GM23338 (cell line): ENCODE measurements at regions not wholly inside any gene's neighbourhood (a gene's known extent, or its start where the extent isn't known, plus 50 kb on each side); places are given as distances from the start of the nearest gene placed in this dataset.

Source experiments
- ATAC-seq: fragments of 200-7000 bp; cut with Tn5 transposase; 3 replicates; pipeline ENCODE4 v1.9.1; 2020
- DNase-seq: peaks from one replicate; pipeline ENCODE4 v3.0.0-alpha.2; 2015; ENCODE audit warnings: low spot score
- H2AFZ ChIP-seq: fragments of 200-600 bp; sonication (generic); 2 replicates; pipeline ENCODE4 v1.8.0; 2016; ENCODE audit warnings: antibody characterized with exemption, mild to moderate bottlenecking, moderate library complexity
- H3F3A ChIP-seq: fragments of 200-600 bp; sonication (generic); replicated peaks from 2 replicates; pipeline ENCODE4 v1.8.0; 2017; ENCODE audit warnings: antibody characterized with exemption, mixed run types, low read depth
- H3K27ac ChIP-seq: fragments of 200-600 bp; sonication (generic); 2 replicates; pipeline ENCODE4 v1.6.1; 2016; ENCODE audit warnings: low read depth
- H3K27me3 ChIP-seq: fragments of 200-600 bp; sonication (generic); 2 replicates; pipeline ENCODE4 v1.8.0; 2016; ENCODE audit warnings: mild to moderate bottlenecking, mixed run types, moderate library complexity; ENCODE audit not compliant: insufficient read depth
- H3K36me3 ChIP-seq: fragments of 200-600 bp; sonication (generic); 2 replicates; pipeline ENCODE4 v1.8.0; 2016; ENCODE audit warnings: mild to moderate bottlenecking; ENCODE audit not compliant: insufficient read depth
- H3K4me1 ChIP-seq: fragments of 200-600 bp; sonication (generic); 2 replicates; pipeline ENCODE4 v1.8.0; 2016; ENCODE audit warnings: mild to moderate bottlenecking, moderate library complexity; ENCODE audit not compliant: insufficient read depth
- H3K4me2 ChIP-seq: fragments of 200-600 bp; sonication (generic); 2 replicates; pipeline ENCODE4 v1.7.1; 2017; ENCODE audit warnings: mixed run types
- H3K4me3 ChIP-seq: fragments of 200-600 bp; sonication (generic); 2 replicates; pipeline ENCODE4 v1.6.1; 2016; ENCODE audit warnings: mixed run types
- H3K79me2 ChIP-seq: fragments of 200-600 bp; sonication (generic); replicated peaks from 2 replicates; pipeline ENCODE4 v1.8.0; 2017; ENCODE audit warnings: mild to moderate bottlenecking; ENCODE audit not compliant: insufficient read depth
- H3K9me2 ChIP-seq: fragments of 200-600 bp; sonication (generic); 2 replicates; pipeline ENCODE4 v1.8.0; 2017; ENCODE audit not compliant: insufficient read depth
- H4K20me1 ChIP-seq: fragments of 200-600 bp; sonication (generic); replicated peaks from 2 replicates; pipeline ENCODE4 v1.8.0; 2017; ENCODE audit warnings: mild to moderate bottlenecking; ENCODE audit not compliant: insufficient read depth
- H3K27ac Mint-ChIP-seq: 2 replicates; pipeline ENCODE4 v1.8.0; 2020; ENCODE audit warnings: inconsistent platforms, mild to moderate bottlenecking, moderate library complexity, mixed read lengths
- H3K27me3 Mint-ChIP-seq: 3 replicates; pipeline ENCODE4 v1.8.0; 2022; ENCODE audit warnings: low read depth, mild to moderate bottlenecking, moderate library complexity, mixed read lengths, inconsistent platforms; ENCODE audit not compliant: insufficient read depth, poor library complexity
- H3K36me3 Mint-ChIP-seq: 3 replicates; pipeline ENCODE4 v1.8.0; 2021; ENCODE audit warnings: low read depth, mild to moderate bottlenecking, inconsistent platforms, moderate library complexity, mixed read lengths
- H3K4me1 Mint-ChIP-seq: 3 replicates; pipeline ENCODE4 v1.8.0; 2020; ENCODE audit warnings: mild to moderate bottlenecking, inconsistent platforms, mixed read lengths
- H3K4me3 Mint-ChIP-seq: 3 replicates; pipeline ENCODE4 v1.8.0; 2021; ENCODE audit warnings: moderate library complexity, mild to moderate bottlenecking, inconsistent platforms, mixed read lengths
- H3K9me3 Mint-ChIP-seq: 3 replicates; pipeline ENCODE4 v1.8.0; 2020; ENCODE audit warnings: moderate library complexity, mild to moderate bottlenecking, inconsistent platforms, mixed read lengths
- EZH2phosphoT487 ChIP-seq: fragments of 200-600 bp; sonication (generic); IDR thresholded peaks from one replicate; pipeline ENCODE4 v1.8.1; 2018; ENCODE audit warnings: antibody characterized with exemption; ENCODE audit not compliant: unreplicated experiment
- JUNB ChIP-seq: IDR thresholded peaks from one replicate; pipeline ENCODE4 v1.6.1; 2016; ENCODE audit warnings: antibody characterized with exemption; ENCODE audit not compliant: unreplicated experiment
- NANOG ChIP-seq: IDR thresholded peaks from 2 replicates; pipeline ENCODE4 v1.6.1; 2016; ENCODE audit warnings: antibody characterized with exemption, borderline replicate concordance
- POLR2AphosphoS5 ChIP-seq: IDR thresholded peaks from 2 replicates; pipeline ENCODE4 v1.6.1; 2016; ENCODE audit warnings: antibody characterized with exemption, low read depth
- ZNF331 ChIP-seq: fragments of 250-450 bp; sonication (Bioruptor Pico); IDR thresholded peaks from 2 replicates; pipeline ENCODE4 v1.5.0; 2020; ENCODE audit warnings: low read depth, mild to moderate bottlenecking, moderate library complexity
- TF ChIP-seq, protein P1 (sequence below): fragments of 250-450 bp; sonication (Bioruptor Pico); IDR thresholded peaks from 2 replicates; pipeline ENCODE4 v1.5.0; 2020; ENCODE audit warnings: mild to moderate bottlenecking, moderate library complexity
- TF ChIP-seq, protein P2 (sequence below), 2 experiments: fragments of 200-600 bp in 1 of 2; sonication (generic) in 1 of 2; conservative IDR thresholded peaks; 2 replicates each; pipeline versions ENCODE4 v1.5.1 to v1.6.1; 2016 to 2017; ENCODE audit warnings: antibody characterized with exemption in 2 of 2, low read depth in 2 of 2, mild to moderate bottlenecking in 2 of 2, moderate library complexity in 1 of 2
- TF ChIP-seq, protein P3 (sequence below): IDR thresholded peaks from one replicate; pipeline ENCODE4 v1.6.1; 2018; ENCODE audit warnings: antibody characterized with exemption; ENCODE audit not compliant: unreplicated experiment

DNA sequence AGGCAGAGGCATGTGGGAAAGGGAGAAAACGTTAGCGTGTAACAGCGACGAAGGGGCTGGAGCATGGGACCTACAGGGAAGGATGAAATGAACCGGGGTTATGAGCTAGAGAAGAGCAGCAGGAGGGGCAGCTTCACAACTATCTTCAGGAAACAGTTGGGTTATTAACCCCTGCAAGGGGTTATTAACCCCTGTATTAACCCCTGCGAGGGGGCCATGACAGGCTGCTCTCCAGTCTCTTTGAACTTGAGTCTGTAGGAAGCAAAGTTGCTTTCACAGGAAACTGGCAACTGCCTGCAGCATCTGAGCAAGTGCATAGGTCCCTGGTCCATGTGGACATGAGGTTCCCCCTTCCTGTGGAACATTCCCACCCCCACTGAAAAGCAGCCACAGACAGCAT, 119.2 kb upstream of the CRHR1 start:
- no peak overlapping the region for H3K4me3 ChIP-seq
- no peaks in the 10 kb centered on the region for H3K79me2 ChIP-seq
- Mint-ChIP-seq H3K9me3 (no peaks in the 10 kb centered on the region), H3K36me3 (no peaks in the 10 kb centered on the region), H3K27me3 (peaks cover 4% of the 10 kb centered on the region), H3K4me3 (no peak overlapping the region), H3K4me1 (no peaks in the 10 kb centered on the region), H3K27ac (no peak overlapping the region; the same call in 1 of the 2 replicates)
- no peak overlapping the region for H3K27ac ChIP-seq
- H3K27me3 ChIP-seq: no peaks in the 10 kb centered on the region
- no peak overlapping the region for H3K4me2 ChIP-seq
- ATAC-seq (no peak), DNase-seq (no peak)
- no peak overlapping the region for H2AFZ ChIP-seq
- H3K36me3 ChIP-seq: no peaks in the 10 kb centered on the region
- no peaks in the 10 kb centered on the region for H3K9me2 ChIP-seq
- no peak for TF ChIP-seq ZNF331
- TF ChIP-seq, protein P1, sequence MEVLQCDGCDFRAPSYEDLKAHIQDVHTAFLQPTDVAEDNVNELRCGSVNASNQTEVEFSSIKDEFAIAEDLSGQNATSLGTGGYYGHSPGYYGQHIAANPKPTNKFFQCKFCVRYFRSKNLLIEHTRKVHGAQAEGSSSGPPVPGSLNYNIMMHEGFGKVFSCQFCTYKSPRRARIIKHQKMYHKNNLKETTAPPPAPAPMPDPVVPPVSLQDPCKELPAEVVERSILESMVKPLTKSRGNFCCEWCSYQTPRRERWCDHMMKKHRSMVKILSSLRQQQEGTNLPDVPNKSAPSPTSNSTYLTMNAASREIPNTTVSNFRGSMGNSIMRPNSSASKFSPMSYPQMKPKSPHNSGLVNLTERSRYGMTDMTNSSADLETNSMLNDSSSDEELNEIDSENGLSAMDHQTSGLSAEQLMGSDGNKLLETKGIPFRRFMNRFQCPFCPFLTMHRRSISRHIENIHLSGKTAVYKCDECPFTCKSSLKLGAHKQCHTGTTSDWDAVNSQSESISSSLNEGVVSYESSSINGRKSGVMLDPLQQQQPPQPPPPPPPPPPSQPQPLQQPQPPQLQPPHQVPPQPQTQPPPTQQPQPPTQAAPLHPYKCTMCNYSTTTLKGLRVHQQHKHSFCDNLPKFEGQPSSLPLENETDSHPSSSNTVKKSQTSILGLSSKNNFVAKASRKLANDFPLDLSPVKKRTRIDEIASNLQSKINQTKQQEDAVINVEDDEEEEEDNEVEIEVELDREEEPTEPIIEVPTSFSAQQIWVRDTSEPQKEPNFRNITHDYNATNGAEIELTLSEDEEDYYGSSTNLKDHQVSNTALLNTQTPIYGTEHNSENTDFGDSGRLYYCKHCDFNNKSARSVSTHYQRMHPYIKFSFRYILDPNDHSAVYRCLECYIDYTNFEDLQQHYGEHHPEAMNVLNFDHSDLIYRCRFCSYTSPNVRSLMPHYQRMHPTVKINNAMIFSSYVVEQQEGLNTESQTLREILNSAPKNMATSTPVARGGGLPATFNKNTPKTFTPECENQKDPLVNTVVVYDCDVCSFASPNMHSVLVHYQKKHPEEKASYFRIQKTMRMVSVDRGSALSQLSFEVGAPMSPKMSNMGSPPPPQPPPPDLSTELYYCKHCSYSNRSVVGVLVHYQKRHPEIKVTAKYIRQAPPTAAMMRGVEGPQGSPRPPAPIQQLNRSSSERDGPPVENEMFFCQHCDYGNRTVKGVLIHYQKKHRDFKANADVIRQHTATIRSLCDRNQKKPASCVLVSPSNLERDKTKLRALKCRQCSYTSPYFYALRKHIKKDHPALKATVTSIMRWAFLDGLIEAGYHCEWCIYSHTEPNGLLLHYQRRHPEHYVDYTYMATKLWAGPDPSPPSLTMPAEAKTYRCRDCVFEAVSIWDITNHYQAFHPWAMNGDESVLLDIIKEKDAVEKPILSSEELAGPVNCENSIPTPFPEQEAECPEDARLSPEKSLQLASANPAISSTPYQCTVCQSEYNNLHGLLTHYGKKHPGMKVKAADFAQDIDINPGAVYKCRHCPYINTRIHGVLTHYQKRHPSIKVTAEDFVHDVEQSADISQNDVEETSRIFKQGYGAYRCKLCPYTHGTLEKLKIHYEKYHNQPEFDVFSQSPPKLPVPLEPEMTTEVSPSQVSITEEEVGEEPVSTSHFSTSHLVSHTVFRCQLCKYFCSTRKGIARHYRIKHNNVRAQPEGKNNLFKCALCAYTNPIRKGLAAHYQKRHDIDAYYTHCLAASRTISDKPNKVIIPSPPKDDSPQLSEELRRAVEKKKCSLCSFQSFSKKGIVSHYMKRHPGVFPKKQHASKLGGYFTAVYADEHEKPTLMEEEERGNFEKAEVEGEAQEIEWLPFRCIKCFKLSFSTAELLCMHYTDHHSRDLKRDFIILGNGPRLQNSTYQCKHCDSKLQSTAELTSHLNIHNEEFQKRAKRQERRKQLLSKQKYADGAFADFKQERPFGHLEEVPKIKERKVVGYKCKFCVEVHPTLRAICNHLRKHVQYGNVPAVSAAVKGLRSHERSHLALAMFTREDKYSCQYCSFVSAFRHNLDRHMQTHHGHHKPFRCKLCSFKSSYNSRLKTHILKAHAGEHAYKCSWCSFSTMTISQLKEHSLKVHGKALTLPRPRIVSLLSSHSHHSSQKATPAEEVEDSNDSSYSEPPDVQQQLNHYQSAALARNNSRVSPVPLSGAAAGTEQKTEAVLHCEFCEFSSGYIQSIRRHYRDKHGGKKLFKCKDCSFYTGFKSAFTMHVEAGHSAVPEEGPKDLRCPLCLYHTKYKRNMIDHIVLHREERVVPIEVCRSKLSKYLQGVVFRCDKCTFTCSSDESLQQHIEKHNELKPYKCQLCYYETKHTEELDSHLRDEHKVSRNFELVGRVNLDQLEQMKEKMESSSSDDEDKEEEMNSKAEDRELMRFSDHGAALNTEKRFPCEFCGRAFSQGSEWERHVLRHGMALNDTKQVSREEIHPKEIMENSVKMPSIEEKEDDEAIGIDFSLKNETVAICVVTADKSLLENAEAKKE (CRISPR knock-in tag): no peak
- TF ChIP-seq, protein P2, sequence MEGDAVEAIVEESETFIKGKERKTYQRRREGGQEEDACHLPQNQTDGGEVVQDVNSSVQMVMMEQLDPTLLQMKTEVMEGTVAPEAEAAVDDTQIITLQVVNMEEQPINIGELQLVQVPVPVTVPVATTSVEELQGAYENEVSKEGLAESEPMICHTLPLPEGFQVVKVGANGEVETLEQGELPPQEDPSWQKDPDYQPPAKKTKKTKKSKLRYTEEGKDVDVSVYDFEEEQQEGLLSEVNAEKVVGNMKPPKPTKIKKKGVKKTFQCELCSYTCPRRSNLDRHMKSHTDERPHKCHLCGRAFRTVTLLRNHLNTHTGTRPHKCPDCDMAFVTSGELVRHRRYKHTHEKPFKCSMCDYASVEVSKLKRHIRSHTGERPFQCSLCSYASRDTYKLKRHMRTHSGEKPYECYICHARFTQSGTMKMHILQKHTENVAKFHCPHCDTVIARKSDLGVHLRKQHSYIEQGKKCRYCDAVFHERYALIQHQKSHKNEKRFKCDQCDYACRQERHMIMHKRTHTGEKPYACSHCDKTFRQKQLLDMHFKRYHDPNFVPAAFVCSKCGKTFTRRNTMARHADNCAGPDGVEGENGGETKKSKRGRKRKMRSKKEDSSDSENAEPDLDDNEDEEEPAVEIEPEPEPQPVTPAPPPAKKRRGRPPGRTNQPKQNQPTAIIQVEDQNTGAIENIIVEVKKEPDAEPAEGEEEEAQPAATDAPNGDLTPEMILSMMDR (conservative IDR thresholded peaks at IDR 0.05; ENCODE audit: low read depth in 2 of 2): no peak
- no peak for TF ChIP-seq NANOG
- no peak for TF ChIP-seq POLR2AphosphoS5
- no peak for TF ChIP-seq EZH2phosphoT487
- TF ChIP-seq JUNB: no peak
- TF ChIP-seq, protein P3, sequence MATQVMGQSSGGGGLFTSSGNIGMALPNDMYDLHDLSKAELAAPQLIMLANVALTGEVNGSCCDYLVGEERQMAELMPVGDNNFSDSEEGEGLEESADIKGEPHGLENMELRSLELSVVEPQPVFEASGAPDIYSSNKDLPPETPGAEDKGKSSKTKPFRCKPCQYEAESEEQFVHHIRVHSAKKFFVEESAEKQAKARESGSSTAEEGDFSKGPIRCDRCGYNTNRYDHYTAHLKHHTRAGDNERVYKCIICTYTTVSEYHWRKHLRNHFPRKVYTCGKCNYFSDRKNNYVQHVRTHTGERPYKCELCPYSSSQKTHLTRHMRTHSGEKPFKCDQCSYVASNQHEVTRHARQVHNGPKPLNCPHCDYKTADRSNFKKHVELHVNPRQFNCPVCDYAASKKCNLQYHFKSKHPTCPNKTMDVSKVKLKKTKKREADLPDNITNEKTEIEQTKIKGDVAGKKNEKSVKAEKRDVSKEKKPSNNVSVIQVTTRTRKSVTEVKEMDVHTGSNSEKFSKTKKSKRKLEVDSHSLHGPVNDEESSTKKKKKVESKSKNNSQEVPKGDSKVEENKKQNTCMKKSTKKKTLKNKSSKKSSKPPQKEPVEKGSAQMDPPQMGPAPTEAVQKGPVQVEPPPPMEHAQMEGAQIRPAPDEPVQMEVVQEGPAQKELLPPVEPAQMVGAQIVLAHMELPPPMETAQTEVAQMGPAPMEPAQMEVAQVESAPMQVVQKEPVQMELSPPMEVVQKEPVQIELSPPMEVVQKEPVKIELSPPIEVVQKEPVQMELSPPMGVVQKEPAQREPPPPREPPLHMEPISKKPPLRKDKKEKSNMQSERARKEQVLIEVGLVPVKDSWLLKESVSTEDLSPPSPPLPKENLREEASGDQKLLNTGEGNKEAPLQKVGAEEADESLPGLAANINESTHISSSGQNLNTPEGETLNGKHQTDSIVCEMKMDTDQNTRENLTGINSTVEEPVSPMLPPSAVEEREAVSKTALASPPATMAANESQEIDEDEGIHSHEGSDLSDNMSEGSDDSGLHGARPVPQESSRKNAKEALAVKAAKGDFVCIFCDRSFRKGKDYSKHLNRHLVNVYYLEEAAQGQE: no peak
- H3K4me1 ChIP-seq: no peaks in the 10 kb centered on the region
- H3F3A ChIP-seq: no peaks in the 10 kb centered on the region
- no peaks in the 10 kb centered on the region for H4K20me1 ChIP-seq
